CD14-positive monocyte (primary cell): ENCODE measurements at regions not wholly inside any gene's neighbourhood (a gene's known extent, or its start where the extent isn't known, plus 50 kb on each side); places are given as distances from the start of the nearest gene placed in this dataset.

Source experiments
- DNase-seq, 3 donors: peaks; one replicate each; pipeline ENCODE4 v3.0.0-alpha.2; 2011 to 2022
- H2AFZ ChIP-seq: 2 replicates; pipeline ENCODE4 v1.6.0; 2012; ENCODE audit warnings: mild to moderate bottlenecking, low read depth, low read length, inconsistent platforms; ENCODE audit not compliant: insufficient read depth, poor library complexity, severe bottlenecking
- H3K27ac ChIP-seq, 2 donors: 1 replicate in 1 of 2; 2 replicates in 1 of 2; pipeline ENCODE4 v1.5.1; 2012 to 2013; ENCODE audit warnings: low read length in 2 of 2, control low read depth in 1 of 2, inconsistent platforms in 1 of 2, low read depth in 1 of 2, mild to moderate bottlenecking in 1 of 2
- H3K27me3 ChIP-seq, 2 donors: one replicate each; pipeline versions ENCODE4 v1.6.0 to v1.6.1; 2011 to 2013; ENCODE audit warnings: low read length in 2 of 2; ENCODE audit not compliant: control insufficient read depth in 2 of 2, insufficient read depth in 2 of 2
- H3K36me3 ChIP-seq, 2 donors: replicated peaks in 1 of 2; 1 replicate in 1 of 2; 2 replicates in 1 of 2; pipeline versions ENCODE4 v1.5.1 to v1.6.1; 2012 to 2013; ENCODE audit warnings: low read length in 2 of 2, control low read depth in 1 of 2, inconsistent platforms in 1 of 2, mild to moderate bottlenecking in 1 of 2; ENCODE audit not compliant: insufficient read depth in 2 of 2, control insufficient read depth in 1 of 2
- H3K4me1 ChIP-seq, 2 donors: 1 replicate in 1 of 2; 2 replicates in 1 of 2; pipeline versions ENCODE4 v1.5.1 to v1.6.1; 2012 to 2013; ENCODE audit warnings: low read length in 2 of 2, control low read depth in 1 of 2, inconsistent platforms in 1 of 2, mild to moderate bottlenecking in 1 of 2, moderate library complexity in 1 of 2; ENCODE audit not compliant: insufficient read depth in 2 of 2, control insufficient read depth in 1 of 2
- H3K4me2 ChIP-seq: replicated peaks from 2 replicates; pipeline ENCODE3; 2012; ENCODE audit warnings: low read length, moderate library complexity, mild to moderate bottlenecking; ENCODE audit not compliant: poor library complexity, severe bottlenecking; ENCODE audit errors: extremely low read depth
- H3K4me3 ChIP-seq, 3 experiments: fragments of 200-600 bp in 1 of 3; sonication (generic) in 1 of 3; replicated peaks in 1 of 3; 1 replicate in 2 of 3; 2 replicates in 1 of 3; pipeline ENCODE4 v1.5.1; 2011 to 2013; ENCODE audit warnings: low read length in 3 of 3, mild to moderate bottlenecking in 3 of 3, control low read depth in 2 of 3, low read depth in 2 of 3, inconsistent platforms in 1 of 3, moderate library complexity in 1 of 3
- H3K79me2 ChIP-seq: 2 replicates; pipeline ENCODE4 v1.6.0; 2012; ENCODE audit warnings: mild to moderate bottlenecking, control low read depth, inconsistent platforms, low read length, moderate library complexity; ENCODE audit not compliant: insufficient read depth
- H3K9ac ChIP-seq: 2 replicates; pipeline ENCODE4 v1.6.0; 2017; ENCODE audit warnings: low read length, mild to moderate bottlenecking; ENCODE audit not compliant: insufficient read depth, poor library complexity, severe bottlenecking
- H3K9me3 ChIP-seq, 2 donors: replicated peaks in 1 of 2; 1 replicate in 1 of 2; 2 replicates in 1 of 2; pipeline versions ENCODE4 v1.5.1 to v1.6.1; 2012 to 2013; ENCODE audit warnings: low read length in 2 of 2, control low read depth in 1 of 2; ENCODE audit not compliant: control insufficient read depth in 1 of 2, insufficient read depth in 1 of 2
- H4K20me1 ChIP-seq: 2 replicates; pipeline ENCODE4 v1.6.0; 2012; ENCODE audit warnings: mild to moderate bottlenecking, low read length, control low read depth, moderate library complexity; ENCODE audit not compliant: insufficient read depth
- H3K27ac Mint-ChIP-seq, 7 donors: one replicate each; pipeline ENCODE4 v1.8.0; 2020; ENCODE audit warnings: mild to moderate bottlenecking in 7 of 7, mixed read lengths in 7 of 7, moderate library complexity in 6 of 7, inconsistent platforms in 2 of 7
- H3K27me3 Mint-ChIP-seq, 3 donors: one replicate each; pipeline ENCODE4 v1.8.0; 2021 to 2022; ENCODE audit warnings: low read depth in 3 of 3, mild to moderate bottlenecking in 3 of 3, mixed read lengths in 3 of 3, moderate library complexity in 3 of 3, inconsistent platforms in 1 of 3
- H3K36me3 Mint-ChIP-seq, 2 donors: one replicate each; pipeline ENCODE4 v1.8.0; 2020; ENCODE audit warnings: mixed read lengths in 2 of 2, inconsistent platforms in 1 of 2, mild to moderate bottlenecking in 1 of 2
- H3K4me1 Mint-ChIP-seq: one replicate; pipeline ENCODE4 v1.8.0; 2020; ENCODE audit warnings: mild to moderate bottlenecking, mixed read lengths
- H3K4me3 Mint-ChIP-seq, 2 donors: one replicate each; pipeline ENCODE4 v1.8.0; 2020; ENCODE audit warnings: mild to moderate bottlenecking in 2 of 2, mixed read lengths in 2 of 2, moderate library complexity in 1 of 2
- H3K9me3 Mint-ChIP-seq, 7 donors: one replicate each; pipeline ENCODE4 v1.8.0; 2020 to 2022; ENCODE audit warnings: mixed read lengths in 7 of 7, mild to moderate bottlenecking in 6 of 7, moderate library complexity in 6 of 7, inconsistent platforms in 2 of 7
- WGBS: methylation state at CpG from one replicate; pipeline ENCODE4 v1.1.5; 2013; ENCODE audit warnings: missing lambda C conversion rate; ENCODE audit not compliant: insufficient coverage; 5-methylcytosine and 5-hydroxymethylcytosine counted together
- intact Hi-C, 2 donors: fragments of 100-400 bp; cut with micrococcal nuclease; formaldehyde crosslinking; loops; one replicate each; pipeline versions ENCODE4 v1.15.0 to v1.15.1; 2023
- TF ChIP-seq, protein P1 (sequence below): fragments of 200-600 bp; IDR thresholded peaks from one replicate; pipeline ENCODE4 v1.8.0; 2022; ENCODE audit warnings: antibody characterized with exemption, mild to moderate bottlenecking

DNA sequence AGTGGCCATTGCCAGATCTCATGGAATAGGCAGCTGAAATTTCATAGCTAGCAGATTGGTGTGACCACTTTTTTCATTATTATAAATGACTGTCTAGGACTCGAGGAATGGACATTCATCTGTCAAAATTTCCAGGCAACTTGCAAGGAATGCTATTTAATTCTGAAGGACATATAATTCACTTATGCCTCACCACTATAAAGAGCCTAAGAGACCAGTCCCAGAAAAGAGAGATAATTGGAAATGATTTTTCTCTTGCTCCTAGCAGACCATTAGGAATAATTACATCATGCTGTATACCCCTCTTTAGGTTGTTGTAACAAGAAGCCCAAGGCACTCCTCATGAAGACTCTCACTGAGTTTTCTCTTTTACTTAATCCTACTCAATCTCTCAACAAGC, 557.4 kb upstream of the RAB6C start:
- Mint-ChIP-seq H3K36me3 (no peaks in the 10 kb centered on the region), H3K9me3 (peaks cover 0 to 9% (median 1%) of the 10 kb centered on the region in 7 donors), H3K4me1 (no peaks in the 10 kb centered on the region), H3K27me3 (no peaks in the 10 kb centered on the region), H3K27ac (no peak overlapping the region), H3K4me3 (no peak overlapping the region)
- no peak for DNase-seq
- intact Hi-C loops, result no loop called here
- Histone ChIP-seq H3K79me2 (no peaks in the 10 kb centered on the region), H4K20me1 (no peaks in the 10 kb centered on the region), H3K36me3 (no peaks in the 10 kb centered on the region), H3K9me3 (no peaks in the 10 kb centered on the region), H3K9ac (no peak overlapping the region), H2AFZ (no peak overlapping the region), H3K4me1 (no peaks in the 10 kb centered on the region), H3K27me3 (no peaks in the 10 kb centered on the region), H3K4me3 (no peak overlapping the region), H3K27ac (no peak overlapping the region), H3K4me2 (no peak overlapping the region)
- no CpG with 5 or more reads among the region's 1 CpG for WGBS
- TF ChIP-seq, protein P1, sequence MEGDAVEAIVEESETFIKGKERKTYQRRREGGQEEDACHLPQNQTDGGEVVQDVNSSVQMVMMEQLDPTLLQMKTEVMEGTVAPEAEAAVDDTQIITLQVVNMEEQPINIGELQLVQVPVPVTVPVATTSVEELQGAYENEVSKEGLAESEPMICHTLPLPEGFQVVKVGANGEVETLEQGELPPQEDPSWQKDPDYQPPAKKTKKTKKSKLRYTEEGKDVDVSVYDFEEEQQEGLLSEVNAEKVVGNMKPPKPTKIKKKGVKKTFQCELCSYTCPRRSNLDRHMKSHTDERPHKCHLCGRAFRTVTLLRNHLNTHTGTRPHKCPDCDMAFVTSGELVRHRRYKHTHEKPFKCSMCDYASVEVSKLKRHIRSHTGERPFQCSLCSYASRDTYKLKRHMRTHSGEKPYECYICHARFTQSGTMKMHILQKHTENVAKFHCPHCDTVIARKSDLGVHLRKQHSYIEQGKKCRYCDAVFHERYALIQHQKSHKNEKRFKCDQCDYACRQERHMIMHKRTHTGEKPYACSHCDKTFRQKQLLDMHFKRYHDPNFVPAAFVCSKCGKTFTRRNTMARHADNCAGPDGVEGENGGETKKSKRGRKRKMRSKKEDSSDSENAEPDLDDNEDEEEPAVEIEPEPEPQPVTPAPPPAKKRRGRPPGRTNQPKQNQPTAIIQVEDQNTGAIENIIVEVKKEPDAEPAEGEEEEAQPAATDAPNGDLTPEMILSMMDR, result no peak

DNA sequence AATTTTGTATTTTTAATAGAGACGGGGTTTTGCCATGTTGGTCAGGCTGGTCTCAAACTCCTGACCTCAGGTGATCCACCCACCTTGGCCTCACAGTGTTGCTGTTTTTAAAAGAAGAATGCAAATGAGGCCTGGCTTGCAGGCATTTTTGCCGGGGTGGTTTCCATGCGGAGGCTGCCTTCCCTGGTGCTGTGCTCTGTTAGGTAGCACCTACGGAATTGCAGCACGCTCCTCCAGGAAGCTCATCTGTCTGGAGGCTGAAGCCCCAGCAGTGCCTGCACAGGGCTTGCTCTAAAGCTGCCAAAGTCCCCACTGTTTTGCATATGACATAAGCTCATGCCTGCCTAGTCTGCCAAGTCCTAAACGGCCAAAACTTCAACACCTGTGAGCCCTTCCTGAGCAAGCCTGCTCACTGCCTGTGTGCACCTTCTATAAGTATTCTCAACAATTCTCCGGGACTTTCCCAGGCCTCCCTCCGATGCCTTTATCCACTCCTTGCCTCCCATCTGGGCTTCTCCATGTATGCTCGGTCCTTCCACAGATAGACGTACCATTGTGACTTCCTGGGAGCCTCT, 551.3 kb upstream of the RAB6C start:
- 84% methylated on average over 9 of the region's 10 CpGs for WGBS
- no peaks in the 10 kb centered on the region for H3K79me2 ChIP-seq
- H3K4me1 ChIP-seq, result no peaks in the 10 kb centered on the region
- Mint-ChIP-seq H3K36me3 (no peaks in the 10 kb centered on the region), H3K27me3 (peaks cover 0 to 2% (median 2%) of the 10 kb centered on the region in 3 donors), H3K9me3 (peaks cover 0 to 12% (median 1%) of the 10 kb centered on the region in 7 donors), H3K4me1 (no peaks in the 10 kb centered on the region), H3K27ac (no peak overlapping the region), H3K4me3 (no peak overlapping the region)
- H4K20me1 ChIP-seq, result no peaks in the 10 kb centered on the region
- no peaks in the 10 kb centered on the region for H3K27me3 ChIP-seq
- no peak overlapping the region for H2AFZ ChIP-seq
- TF ChIP-seq, protein P1, result no peak
- no peak overlapping the region for H3K27ac ChIP-seq
- H3K4me2 ChIP-seq, result no peak overlapping the region
- no peaks in the 10 kb centered on the region for H3K9me3 ChIP-seq
- intact Hi-C loops, result no loop called here
- no peaks in the 10 kb centered on the region for H3K36me3 ChIP-seq
- no peak for DNase-seq
- no peak overlapping the region for H3K9ac ChIP-seq
- no peak overlapping the region for H3K4me3 ChIP-seq
